Globus pallidus (tissue), 1 donor: ENCODE measurements at regions not wholly inside any gene's neighbourhood (a gene's known extent, or its start where the extent isn't known, plus 50 kb on each side); places are given as distances from the start of the nearest gene placed in this dataset.
A peak's percentile ranks its signal among the peaks of the same experiment; 100 is the strongest.

ENCODE experiments used
- DNase-seq: peaks from one replicate; pipeline ENCODE4 v3.0.0-alpha.2; 2015; ENCODE audit warnings: low spot score

- no peak for DNase-seq
Measured at GRCh38 chr9:105828171-105828570, 133.8 kb downstream of the TMEM38B start.

GRCh38 chr9:105828596-105829213 lies 134.4 kb downstream of the TMEM38B start:
- DNase-seq: no peak

GRCh38 chr9:105830461-105830860 lies 136.1 kb downstream of the TMEM38B start:
- no peak for DNase-seq

GRCh38 chr9:105832096-105832710 lies 137.9 kb downstream of the TMEM38B start:
- DNase-seq: no peak

GRCh38 chr9:105833271-105833975 lies 139.1 kb downstream of the TMEM38B start:
- DNase-seq: no peak

- no peak for DNase-seq
Measured at GRCh38 chr9:105834404-105834803, 140.1 kb downstream of the TMEM38B start.

GRCh38 chr9:105835721-105836120 lies 141.4 kb downstream of the TMEM38B start:
- no peak for DNase-seq

- no peak for DNase-seq
Measured at GRCh38 chr9:105836936-105837660, 142.8 kb downstream of the TMEM38B start.

GRCh38 chr9:105841562-105841961 lies 147.2 kb downstream of the TMEM38B start:
- DNase-seq: no peak

GRCh38 chr9:105842023-105842644 lies 147.8 kb downstream of the TMEM38B start:
- DNase-seq: peak; percentile 47

GRCh38 chr9:105846825-105847224 lies 152.5 kb downstream of the TMEM38B start:
- DNase-seq: no peak

- DNase-seq: no peak
Measured at GRCh38 chr9:105850852-105851500, 156.6 kb downstream of the TMEM38B start.

- no peak for DNase-seq
Measured at GRCh38 chr9:105854026-105854782, 159.9 kb downstream of the TMEM38B start.

- DNase-seq: no peak
Measured at GRCh38 chr9:105854783-105855724, 160.7 kb downstream of the TMEM38B start.

- no peak for DNase-seq
Measured at GRCh38 chr9:105855987-105856386, 161.6 kb downstream of the TMEM38B start.

- no peak for DNase-seq
Measured at GRCh38 chr9:105858006-105858690, 163.8 kb downstream of the TMEM38B start.

GRCh38 chr9:105858877-105859276 lies 164.5 kb downstream of the TMEM38B start:
- DNase-seq: no peak

GRCh38 chr9:105859428-105860091 lies 165.2 kb downstream of the TMEM38B start:
- no peak for DNase-seq

- DNase-seq: no peak
Measured at GRCh38 chr9:105860516-105860915, 166.2 kb downstream of the TMEM38B start.
